ENCODE measurements at regions not wholly inside any gene's neighbourhood (a gene's known extent, or its start where the extent isn't known, plus 50 kb on each side); places are given as distances from the start of the nearest gene placed in this dataset.

DNA sequence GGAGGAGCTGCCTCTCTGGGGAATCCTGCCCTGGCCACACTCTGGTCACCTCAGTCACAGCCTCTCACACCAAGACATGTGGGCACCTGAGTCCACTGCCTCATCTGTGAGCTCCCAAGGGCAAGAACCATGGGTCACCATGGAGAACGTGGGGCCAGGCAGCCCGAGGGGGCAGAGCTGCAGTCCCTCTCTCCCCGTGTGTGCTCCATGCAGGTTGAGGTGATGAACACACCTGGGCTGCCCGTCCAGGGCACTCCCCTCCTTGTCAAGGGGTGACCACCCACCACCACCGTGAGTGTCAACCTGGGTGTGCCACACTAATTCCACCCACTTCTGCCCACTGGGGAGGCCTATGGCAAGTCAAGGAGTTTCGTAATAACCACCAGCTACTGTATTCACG is 159.6 kb upstream of the RAB6C start:
- TF ChIP-seq, protein P1, sequence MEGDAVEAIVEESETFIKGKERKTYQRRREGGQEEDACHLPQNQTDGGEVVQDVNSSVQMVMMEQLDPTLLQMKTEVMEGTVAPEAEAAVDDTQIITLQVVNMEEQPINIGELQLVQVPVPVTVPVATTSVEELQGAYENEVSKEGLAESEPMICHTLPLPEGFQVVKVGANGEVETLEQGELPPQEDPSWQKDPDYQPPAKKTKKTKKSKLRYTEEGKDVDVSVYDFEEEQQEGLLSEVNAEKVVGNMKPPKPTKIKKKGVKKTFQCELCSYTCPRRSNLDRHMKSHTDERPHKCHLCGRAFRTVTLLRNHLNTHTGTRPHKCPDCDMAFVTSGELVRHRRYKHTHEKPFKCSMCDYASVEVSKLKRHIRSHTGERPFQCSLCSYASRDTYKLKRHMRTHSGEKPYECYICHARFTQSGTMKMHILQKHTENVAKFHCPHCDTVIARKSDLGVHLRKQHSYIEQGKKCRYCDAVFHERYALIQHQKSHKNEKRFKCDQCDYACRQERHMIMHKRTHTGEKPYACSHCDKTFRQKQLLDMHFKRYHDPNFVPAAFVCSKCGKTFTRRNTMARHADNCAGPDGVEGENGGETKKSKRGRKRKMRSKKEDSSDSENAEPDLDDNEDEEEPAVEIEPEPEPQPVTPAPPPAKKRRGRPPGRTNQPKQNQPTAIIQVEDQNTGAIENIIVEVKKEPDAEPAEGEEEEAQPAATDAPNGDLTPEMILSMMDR (IDR thresholded peaks at IDR 0.05; ENCODE audit: low read depth, low read length, missing control alignments): no peak
- no peak overlapping the region for H3K4me3 ChIP-seq (replicated peaks; ENCODE audit: low read depth, low read length)
- DNase-seq (ENCODE audit: extremely low read depth, low read depth): no peak

DNA sequence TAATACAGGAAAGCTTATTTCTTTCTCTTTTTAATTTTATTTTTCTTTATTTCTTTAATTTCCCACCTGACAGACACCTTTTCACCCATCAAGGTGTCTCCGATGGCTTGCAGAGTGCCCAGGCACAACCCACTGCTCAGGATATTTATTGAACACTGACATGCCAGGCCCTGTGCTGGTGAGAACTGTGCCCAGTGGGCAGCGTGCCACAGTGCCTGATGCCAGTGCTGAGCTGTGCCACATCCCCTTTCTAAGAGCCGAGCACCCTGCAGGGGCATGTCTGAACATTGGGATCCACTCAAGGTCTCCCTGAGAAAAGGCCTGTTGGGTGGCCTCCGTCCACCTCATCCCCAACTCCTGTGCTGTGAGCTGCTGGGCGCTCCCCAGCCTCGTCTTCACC is 158.6 kb upstream of the RAB6C start:
- no peak for DNase-seq (ENCODE audit: extremely low read depth, low read depth)
- H3K4me3 ChIP-seq (replicated peaks; ENCODE audit: low read depth, low read length): no peak overlapping the region
- TF ChIP-seq, protein P1 (IDR thresholded peaks at IDR 0.05; ENCODE audit: low read depth, low read length, missing control alignments): no peak

DNA sequence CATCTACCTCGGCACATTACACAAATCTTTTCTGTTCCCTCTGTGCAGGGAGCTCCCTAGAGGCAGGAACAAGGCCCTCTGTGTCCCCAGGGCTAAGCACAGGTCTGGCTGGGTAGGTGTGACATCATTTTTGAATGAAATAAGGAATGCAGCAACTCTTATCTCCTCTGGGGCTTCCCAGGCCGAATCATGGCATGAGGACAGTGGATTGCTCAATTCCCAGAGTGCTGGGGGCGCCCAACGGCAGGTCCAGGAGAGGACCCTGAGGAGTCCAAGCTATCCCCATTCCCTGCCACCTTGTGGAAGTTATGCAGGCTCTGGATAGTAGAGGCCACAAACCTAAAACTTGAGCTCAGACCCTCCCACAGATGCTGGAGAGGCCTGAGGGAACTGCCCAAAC is 158.0 kb upstream of the RAB6C start:
- DNase-seq (ENCODE audit: extremely low read depth, low read depth): no peak
- TF ChIP-seq, protein P1 (IDR thresholded peaks at IDR 0.05; ENCODE audit: low read depth, low read length, missing control alignments): no peak

DNA sequence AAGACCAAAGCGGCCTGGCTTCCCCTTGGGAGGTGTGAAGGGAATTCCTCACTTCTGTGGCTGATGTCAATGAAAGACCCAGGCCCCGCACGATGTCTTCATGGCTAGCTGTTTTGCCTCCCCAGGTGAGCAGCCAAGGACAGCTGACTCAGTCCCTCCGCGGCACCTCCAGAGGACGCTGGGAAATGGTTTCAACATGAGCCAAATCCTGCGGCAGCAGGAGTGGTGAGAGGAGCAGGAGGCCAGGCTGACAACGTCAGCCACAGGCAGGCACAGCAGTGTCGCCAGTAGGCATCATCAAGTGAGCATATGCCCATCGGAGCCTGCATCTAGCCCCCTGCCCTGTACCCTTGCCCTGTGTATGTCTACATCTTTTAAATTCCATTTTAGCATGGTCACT is 156.4 kb upstream of the RAB6C start:
- no peak for DNase-seq (ENCODE audit: extremely low read depth, low read depth)
- no peak overlapping the region for H3K4me3 ChIP-seq (replicated peaks; ENCODE audit: low read depth, low read length)
- TF ChIP-seq, protein P1 (IDR thresholded peaks at IDR 0.05; ENCODE audit: low read depth, low read length, missing control alignments): no peak

More for the DNA sequence above, 158.0 kb upstream of the RAB6C start:
- H3K4me3 ChIP-seq (replicated peaks; ENCODE audit: low read depth, low read length): no peak overlapping the region

DNA sequence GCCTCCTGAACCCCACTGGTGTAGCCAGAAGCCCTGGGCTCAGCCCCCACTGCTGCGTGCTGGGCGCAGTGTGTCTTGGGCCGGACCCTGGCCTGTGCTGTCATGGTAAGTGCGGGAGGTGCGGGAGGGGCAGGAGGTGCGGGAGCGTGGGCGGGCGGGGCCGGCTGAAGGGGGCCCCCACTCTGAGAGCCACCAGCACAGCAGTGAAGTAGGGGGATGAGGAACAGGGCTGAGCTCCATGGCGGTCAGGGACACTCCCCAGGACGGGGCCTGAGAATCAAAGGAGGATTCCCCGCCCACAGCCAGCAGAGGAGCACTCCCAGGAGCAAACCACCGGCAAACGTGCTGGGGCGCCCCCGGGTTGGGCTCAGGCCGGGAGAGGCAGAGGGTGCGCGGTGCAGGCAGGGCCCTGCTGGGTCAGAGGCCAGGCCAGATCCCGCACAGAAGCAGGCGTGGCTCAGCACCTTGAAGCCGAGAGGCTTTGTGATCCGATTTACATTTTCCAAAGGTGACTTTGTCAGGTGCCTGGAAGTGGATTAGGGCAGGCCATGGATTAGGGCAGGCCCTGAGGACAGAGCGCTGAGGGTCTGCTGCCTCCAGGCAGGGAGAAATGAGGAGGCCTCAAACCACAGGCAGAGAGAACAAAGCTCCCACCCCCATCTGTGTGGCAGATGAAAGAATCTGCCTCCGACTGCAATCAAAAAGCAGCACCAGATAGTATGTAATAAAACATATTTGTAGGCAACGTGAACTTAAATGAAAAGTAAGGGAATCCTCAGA is 152.0 kb upstream of the RAB6C start:
- TF ChIP-seq, protein P1 (IDR thresholded peaks at IDR 0.05; ENCODE audit: low read depth, low read length, missing control alignments): no peak
- no peak overlapping the region for H3K4me3 ChIP-seq (replicated peaks; ENCODE audit: low read depth, low read length)
- DNase-seq (ENCODE audit: extremely low read depth, low read depth): no peak

DNA sequence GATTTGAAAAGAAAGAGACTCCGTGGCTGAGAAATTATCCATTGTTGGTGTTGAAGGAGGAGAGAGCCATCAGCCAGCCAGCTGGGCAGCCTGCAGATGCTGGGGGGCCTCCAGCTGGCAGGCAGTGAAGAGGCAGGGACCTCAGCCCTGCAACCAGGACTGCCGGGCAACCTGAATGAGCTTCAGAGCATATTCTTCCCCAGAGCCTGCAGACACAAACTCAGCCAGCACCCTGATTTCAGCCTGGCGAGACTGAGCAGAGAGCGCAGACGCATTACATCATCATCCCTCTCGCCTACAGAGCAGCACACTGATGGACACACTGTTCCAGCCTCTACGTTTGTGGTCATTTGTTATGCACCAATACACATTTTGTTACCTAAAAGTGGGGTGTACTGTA is 150.7 kb upstream of the RAB6C start:
- no peak for DNase-seq (ENCODE audit: extremely low read depth, low read depth)
- H3K4me3 ChIP-seq (replicated peaks; ENCODE audit: low read depth, low read length): no peak overlapping the region
- TF ChIP-seq, protein P1 (IDR thresholded peaks at IDR 0.05; ENCODE audit: low read depth, low read length, missing control alignments): no peak

DNA sequence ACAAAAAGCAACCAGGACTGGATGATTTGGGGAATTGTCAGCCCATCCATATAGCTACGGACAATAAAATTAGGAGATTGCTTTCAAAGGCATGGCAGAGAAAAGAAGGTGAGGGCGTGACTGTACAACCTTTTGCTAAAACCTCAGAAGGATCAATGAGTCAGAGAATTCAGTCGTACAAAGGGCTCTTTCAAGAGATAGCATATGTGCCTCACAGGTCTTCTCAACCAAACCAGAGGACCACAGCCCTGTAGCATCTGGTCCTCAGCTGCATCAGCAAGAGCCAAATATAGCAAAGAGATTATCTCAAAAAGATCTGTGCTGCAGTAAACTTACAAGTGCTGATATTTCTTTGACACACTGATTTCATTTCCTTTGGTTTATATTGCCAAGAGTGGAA is 149.9 kb upstream of the RAB6C start:
- no peak for DNase-seq (ENCODE audit: extremely low read depth, low read depth)
- H3K4me3 ChIP-seq (replicated peaks; ENCODE audit: low read depth, low read length): no peak overlapping the region
- TF ChIP-seq, protein P1 (IDR thresholded peaks at IDR 0.05; ENCODE audit: low read depth, low read length, missing control alignments): no peak
